H1 (cell line): ENCODE measurements at regions not wholly inside any gene's neighbourhood (a gene's known extent, or its start where the extent isn't known, plus 50 kb on each side); places are given as distances from the start of the nearest gene placed in this dataset.
A peak's percentile ranks its signal among the peaks of the same experiment; 100 is the strongest.

Experiments
- CTCF ChIA-PET: fragments of 300-600 bp; sonication (Branson Sonifier 250); formaldehyde crosslinking; loops from one replicate; lab custom pipeline; 2021; ENCODE audit not compliant: partially characterized antibody; lab: Charles Lee
- POLR2A ChIA-PET: fragments of 300-600 bp; sonication (Branson Sonifier 250); formaldehyde crosslinking; loops from one replicate; lab custom pipeline; 2021; ENCODE audit warnings: inconsistent platforms; ENCODE audit not compliant: partially characterized antibody; lab: Charles Lee
- DNase-seq, 2 experiments: peaks; one replicate each; pipeline versions ENCODE4 v3.0.0 to v3.0.0-alpha.2; 2010 to 2022; ENCODE audit warnings: low spot score in 2 of 2, low read depth in 1 of 2, mixed read lengths in 1 of 2
- FAIRE-seq: peaks from 2 replicates; lab custom pipeline; 2011; peaks lifted over from hg19 to GRCh38; lab: Jason Lieb, UNC
- H2AFZ ChIP-seq: 2 replicates; pipeline ENCODE4 v1.8.1; 2012; ENCODE audit warnings: low read length, inconsistent platforms
- H2AK5ac ChIP-seq: 2 replicates; pipeline ENCODE4 v1.6.1; 2013; ENCODE audit warnings: low read depth, low read length
- H2BK120ac ChIP-seq: replicated peaks from 2 replicates; pipeline ENCODE3; 2013; ENCODE audit warnings: low read depth, low read length, inconsistent platforms
- H2BK12ac ChIP-seq: 2 replicates; pipeline ENCODE4 v1.6.1; 2013; ENCODE audit warnings: low read depth, low read length
- H2BK15ac ChIP-seq: 2 replicates; pipeline ENCODE4 v1.6.1; 2013; ENCODE audit warnings: low read length
- H2BK20ac ChIP-seq: 2 replicates; pipeline ENCODE4 v1.6.1; 2013; ENCODE audit warnings: low read length
- H2BK5ac ChIP-seq: 2 replicates; pipeline ENCODE4 v1.6.1; 2013; ENCODE audit warnings: low read depth, low read length
- H3K14ac ChIP-seq: 2 replicates; pipeline ENCODE4 v1.6.1; 2013; ENCODE audit warnings: inconsistent platforms; ENCODE audit not compliant: insufficient read length
- H3K18ac ChIP-seq: 2 replicates; pipeline ENCODE4 v1.6.1; 2013; ENCODE audit warnings: low read length; ENCODE audit errors: extremely low read depth
- H3K23ac ChIP-seq: 2 replicates; pipeline ENCODE4 v1.6.1; 2013; ENCODE audit warnings: inconsistent platforms; ENCODE audit not compliant: insufficient read length
- H3K23me2 ChIP-seq: 2 replicates; pipeline ENCODE4 v1.6.1; 2013; ENCODE audit warnings: low read depth, low read length
- H3K27ac ChIP-seq: 2 replicates; pipeline ENCODE4 v1.6.1; 2011; ENCODE audit warnings: low read depth, low read length, inconsistent platforms
- H3K27me3 ChIP-seq, 4 experiments: replicated peaks in 1 of 4; 1 replicate in 1 of 4; 2 replicates in 3 of 4; pipeline versions ENCODE4 v1.6.1 to v1.8.1; 2011 to 2013; ENCODE audit warnings: low read length in 3 of 4, mild to moderate bottlenecking in 3 of 4, inconsistent platforms in 2 of 4, mixed read lengths in 2 of 4, moderate library complexity in 1 of 4; ENCODE audit not compliant: control insufficient read depth in 3 of 4, insufficient read depth in 3 of 4; ENCODE audit errors: extremely low read depth in 1 of 4
- H3K36me3 ChIP-seq, 4 experiments: 2 replicates each; pipeline versions ENCODE4 v1.6.1 to v1.8.1; 2011 to 2013; ENCODE audit warnings: mild to moderate bottlenecking in 4 of 4, low read length in 3 of 4, moderate library complexity in 2 of 4, control low read depth in 1 of 4, inconsistent platforms in 1 of 4; ENCODE audit not compliant: insufficient read depth in 4 of 4, control insufficient read depth in 2 of 4
- H3K4ac ChIP-seq: replicated peaks from 2 replicates; pipeline ENCODE3; 2013; ENCODE audit warnings: low read length, low read depth, mixed read lengths, inconsistent platforms; ENCODE audit not compliant: insufficient read length
- H3K4me1 ChIP-seq, 4 experiments: replicated peaks in 1 of 4; 1 replicate in 1 of 4; 2 replicates in 3 of 4; pipeline versions ENCODE4 v1.6.1 to v1.8.1; 2011 to 2013; ENCODE audit warnings: low read length in 3 of 4, inconsistent platforms in 2 of 4, mixed read lengths in 1 of 4; ENCODE audit not compliant: insufficient read depth in 4 of 4, control insufficient read depth in 3 of 4
- H3K4me2 ChIP-seq, 2 experiments: 2 replicates each; pipeline versions ENCODE4 v1.6.1 to v1.8.1; 2011 to 2013; ENCODE audit warnings: low read depth in 2 of 2, low read length in 2 of 2, control low read depth in 1 of 2, inconsistent platforms in 1 of 2, mild to moderate bottlenecking in 1 of 2; ENCODE audit not compliant: insufficient read depth in 1 of 2
- H3K4me3 ChIP-seq, 4 experiments: fragments of 200-600, 300-600 bp in 1 of 4; sonication (generic), shearing (Covaris generic), sonication (Bioruptor Twin) in 1 of 4; 2 replicates each; pipeline versions ENCODE4 v1.5.1 to v1.8.1; 2011 to 2016; ENCODE audit warnings: low read length in 4 of 4, low read depth in 3 of 4, control low read depth in 2 of 4, inconsistent platforms in 2 of 4, mild to moderate bottlenecking in 2 of 4, mixed read lengths in 1 of 4, moderate library complexity in 1 of 4; ENCODE audit not compliant: insufficient read depth in 2 of 4; ENCODE audit errors: extremely low read depth in 1 of 4
- H3K56ac ChIP-seq: replicated peaks from 2 replicates; pipeline ENCODE3; 2013; ENCODE audit warnings: low read depth, mild to moderate bottlenecking, mixed read lengths, low read length, inconsistent platforms; ENCODE audit not compliant: insufficient read length
- H3K79me1 ChIP-seq: 2 replicates; pipeline ENCODE4 v1.6.1; 2013; ENCODE audit warnings: low read depth, low read length, control low read depth
- H3K79me2 ChIP-seq, 2 experiments: 2 replicates each; pipeline versions ENCODE4 v1.6.1 to v1.8.1; 2012 to 2013; ENCODE audit warnings: low read length in 2 of 2, mild to moderate bottlenecking in 2 of 2, inconsistent platforms in 1 of 2; ENCODE audit not compliant: insufficient read depth in 2 of 2, control insufficient read depth in 1 of 2
- H3K9ac ChIP-seq, 4 experiments: replicated peaks in 1 of 4; 1 replicate in 1 of 4; 2 replicates in 3 of 4; pipeline versions ENCODE4 v1.6.1 to v1.8.1; 2011 to 2013; ENCODE audit warnings: low read depth in 3 of 4, low read length in 3 of 4, control low read depth in 2 of 4, mild to moderate bottlenecking in 2 of 4, moderate library complexity in 2 of 4, inconsistent platforms in 1 of 4; ENCODE audit errors: extremely low read depth in 1 of 4
- H3K9me3 ChIP-seq, 2 experiments: 2 replicates each; pipeline versions ENCODE4 v1.6.1 to v1.8.1; 2012 to 2013; ENCODE audit warnings: mild to moderate bottlenecking in 2 of 2, moderate library complexity in 2 of 2, control low read depth in 1 of 2, inconsistent platforms in 1 of 2, low read depth in 1 of 2, low read length in 1 of 2, mixed read lengths in 1 of 2; ENCODE audit not compliant: insufficient read depth in 2 of 2
- H4K20me1 ChIP-seq, 2 experiments: replicated peaks in 1 of 2; 2 replicates each; pipeline versions ENCODE3 to v1.8.1; 2011 to 2013; ENCODE audit warnings: inconsistent platforms in 2 of 2, low read length in 2 of 2, mild to moderate bottlenecking in 1 of 2; ENCODE audit not compliant: insufficient read depth in 2 of 2, control insufficient read depth in 1 of 2
- H4K5ac ChIP-seq: 2 replicates; pipeline ENCODE4 v1.6.1; 2013; ENCODE audit warnings: low read length, low read depth, mixed read lengths, inconsistent platforms; ENCODE audit not compliant: insufficient read length
- H4K8ac ChIP-seq: 2 replicates; pipeline ENCODE4 v1.8.0; 2013; ENCODE audit warnings: mild to moderate bottlenecking, moderate library complexity, low read length, inconsistent platforms; ENCODE audit not compliant: insufficient read depth; ENCODE audit errors: extremely low read depth
- H4K91ac ChIP-seq: replicated peaks from 2 replicates; pipeline ENCODE3; 2013; ENCODE audit warnings: low read length, mixed read lengths, inconsistent platforms; ENCODE audit not compliant: insufficient read length
- BACH1 ChIP-seq: IDR thresholded peaks from 2 replicates; pipeline ENCODE4 v1.6.1; 2012; ENCODE audit warnings: low read length, improper control_type of control experiment
- EGR1 ChIP-seq: IDR thresholded peaks from 2 replicates; pipeline ENCODE4 v1.6.1; 2011; ENCODE audit warnings: low read depth, low read length, borderline replicate concordance
- GTF2F1 ChIP-seq: IDR thresholded peaks from 2 replicates; pipeline ENCODE4 v1.6.1; 2012; ENCODE audit warnings: low read depth, low read length, improper control_type of control experiment, borderline replicate concordance
- MAFK ChIP-seq: IDR thresholded peaks from 2 replicates; pipeline ENCODE4 v1.6.1; 2012; ENCODE audit warnings: low read depth, mild to moderate bottlenecking, improper control_type of control experiment, low read length
- POLR2AphosphoS5 ChIP-seq: IDR thresholded peaks from 2 replicates; pipeline ENCODE4 v1.6.1; 2011; ENCODE audit warnings: low read depth, low read length
- POU5F1 ChIP-seq: IDR thresholded peaks from 2 replicates; pipeline ENCODE4 v1.6.1; 2011; ENCODE audit warnings: low read depth, mild to moderate bottlenecking, low read length, moderate library complexity
- RFX5 ChIP-seq: IDR thresholded peaks from 2 replicates; pipeline ENCODE4 v1.6.1; 2011; ENCODE audit warnings: low read depth, low read length, improper control_type of control experiment, borderline replicate concordance
- RNF2 ChIP-seq: fragments of 200-900, 300-1000 bp; sonication (generic); IDR thresholded peaks from 2 replicates; pipeline ENCODE4 v1.7.1; 2016; ENCODE audit warnings: borderline replicate concordance, low read depth, mild to moderate bottlenecking, antibody characterized with exemption, low read length; ENCODE audit not compliant: poor library complexity, severe bottlenecking; ENCODE audit errors: missing control alignments
- SP4 ChIP-seq: IDR thresholded peaks from 2 replicates; pipeline ENCODE4 v1.6.1; 2012; ENCODE audit warnings: low read length, inconsistent platforms
- SRF ChIP-seq: IDR thresholded peaks from 2 replicates; pipeline ENCODE4 v1.6.1; 2011; ENCODE audit warnings: mild to moderate bottlenecking, low read depth, low read length, moderate library complexity
- TBP ChIP-seq: IDR thresholded peaks from 2 replicates; pipeline ENCODE4 v1.6.1; 2011; ENCODE audit warnings: low read depth, low read length, improper control_type of control experiment
- WGBS, 2 experiments: shearing (Covaris generic) in 1 of 2; methylation state at CpG; one replicate each; pipeline versions ENCODE4 v1.1.6 to v1.1.7; 2013 to 2015; ENCODE audit warnings: low lambda C conversion rate in 2 of 2, mixed read lengths in 2 of 2, inconsistent platforms in 1 of 2, low coverage in 1 of 2, missing lambda C conversion rate in 1 of 2; ENCODE audit not compliant: insufficient replicate concordance in 2 of 2, insufficient coverage in 1 of 2, insufficient read length in 1 of 2; ENCODE audit errors: extremely low coverage in 1 of 2, missing lambda C conversion rate in 1 of 2; 5-methylcytosine and 5-hydroxymethylcytosine counted together
- TF ChIP-seq, protein P1 (sequence below): IDR thresholded peaks from 2 replicates; pipeline ENCODE4 v1.6.1; 2012; ENCODE audit warnings: inconsistent platforms
- TF ChIP-seq, protein P2 (sequence below): IDR thresholded peaks from 2 replicates; pipeline ENCODE4 v1.6.1; 2012; ENCODE audit warnings: inconsistent platforms

DNA sequence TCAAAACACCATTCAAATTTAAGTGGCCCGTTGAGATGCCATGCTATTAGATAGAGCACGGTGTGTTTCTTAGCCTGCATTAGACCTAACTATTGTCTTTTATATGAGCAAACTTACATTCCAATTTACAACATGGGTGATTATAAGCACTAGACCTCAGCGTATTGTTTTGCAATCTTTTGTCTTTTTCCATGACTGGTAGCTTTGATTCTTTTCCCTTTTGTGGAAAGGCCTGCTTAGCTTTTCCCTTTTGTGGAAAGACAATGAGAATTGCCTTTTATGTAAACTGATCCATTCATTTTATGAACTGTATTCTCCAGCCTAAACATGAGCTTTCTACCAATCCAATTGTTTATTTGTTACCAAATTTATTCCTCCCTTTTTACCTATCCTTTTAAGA lies 823.1 kb downstream of the CCSER2 start:
- no peak overlapping the region for H3K14ac ChIP-seq
- no peak overlapping the region for H4K91ac ChIP-seq
- no peak overlapping the region for H3K9ac ChIP-seq
- H4K5ac ChIP-seq: no peak overlapping the region
- DNase-seq (no peak), FAIRE-seq (no peak)
- no peak overlapping the region for H2BK12ac ChIP-seq
- H2BK120ac ChIP-seq: no peak overlapping the region
- H4K8ac ChIP-seq: no peak overlapping the region
- H3K4me2 ChIP-seq: peak overlapping the region; percentile 3 to 38; a peak in 1 of 4 replicates
- ChIA-PET CTCF (interaction anchor here (0.6 to 1.5 kb wide), 2 partner anchors 369 to 564 kb away, joined by 3 read pairs; no protein-coding TSS in a partner anchor), POLR2A (no interaction called here)
- 46% methylated on average over 3 of the region's 3 CpGs; no CpG with 5 or more reads in 1 of the 2 experiments for WGBS, 2 experiments
- H2BK15ac ChIP-seq: no peak overlapping the region
- no peak for TF ChIP-seq BACH1
- TF ChIP-seq, protein P1, sequence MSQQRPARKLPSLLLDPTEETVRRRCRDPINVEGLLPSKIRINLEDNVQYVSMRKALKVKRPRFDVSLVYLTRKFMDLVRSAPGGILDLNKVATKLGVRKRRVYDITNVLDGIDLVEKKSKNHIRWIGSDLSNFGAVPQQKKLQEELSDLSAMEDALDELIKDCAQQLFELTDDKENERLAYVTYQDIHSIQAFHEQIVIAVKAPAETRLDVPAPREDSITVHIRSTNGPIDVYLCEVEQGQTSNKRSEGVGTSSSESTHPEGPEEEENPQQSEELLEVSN: no peak
- no peak for TF ChIP-seq EGR1
- no peak for TF ChIP-seq RFX5
- no peak for TF ChIP-seq TBP
- TF ChIP-seq RNF2: no peak
- TF ChIP-seq POLR2AphosphoS5: no peak
- TF ChIP-seq POU5F1: no peak
- no peak for TF ChIP-seq SRF
- TF ChIP-seq GTF2F1: no peak
- no peak for TF ChIP-seq SP4
- no peak for TF ChIP-seq MAFK
- TF ChIP-seq, protein P2, sequence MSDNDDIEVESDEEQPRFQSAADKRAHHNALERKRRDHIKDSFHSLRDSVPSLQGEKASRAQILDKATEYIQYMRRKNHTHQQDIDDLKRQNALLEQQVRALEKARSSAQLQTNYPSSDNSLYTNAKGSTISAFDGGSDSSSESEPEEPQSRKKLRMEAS: no peak
- no peak overlapping the region for H3K27ac ChIP-seq
- H3K4me3 ChIP-seq: peak overlapping the region in 1 of 4 experiments; percentile 28; a peak in 1 of 8 replicates
- no peaks in the 10 kb centered on the region for H4K20me1 ChIP-seq
- H3K4ac ChIP-seq: no peak overlapping the region
- H3K27me3 ChIP-seq: peaks cover 0 to 3% (median 0%) of the 10 kb centered on the region in 4 experiments; a peak in 2 of 7 replicates
- H3K79me2 ChIP-seq: no peaks in the 10 kb centered on the region
- no peak overlapping the region for H2AK5ac ChIP-seq
- no peak overlapping the region for H3K23ac ChIP-seq
- H3K18ac ChIP-seq: no peak overlapping the region
- H3K56ac ChIP-seq: no peak overlapping the region
- no peaks in the 10 kb centered on the region for H3K79me1 ChIP-seq
- no peak overlapping the region for H2BK5ac ChIP-seq
- H3K9me3 ChIP-seq: no peaks in the 10 kb centered on the region
- H3K36me3 ChIP-seq: no peaks in the 10 kb centered on the region
- H3K23me2 ChIP-seq: no peaks in the 10 kb centered on the region
- peaks cover 0 to 18% (median 11%) of the 10 kb centered on the region in 4 experiments; a peak in 5 of 7 replicates for H3K4me1 ChIP-seq
- no peak overlapping the region for H2AFZ ChIP-seq
- H2BK20ac ChIP-seq: no peak overlapping the region
